ENCODE measurements at regions not wholly inside any gene's neighbourhood (a gene's known extent, or its start where the extent isn't known, plus 50 kb on each side); places are given as distances from the start of the nearest gene placed in this dataset.

- no peaks in the 10 kb centered on the region for H3K9me2 ChIP-seq (ENCODE audit: insufficient read depth)
- H3K9ac ChIP-seq (ENCODE audit: low read length): no peak overlapping the region
- H3K4me2 ChIP-seq (ENCODE audit: low read length): no peak overlapping the region
- no TSS peak for BruUV-seq (replicated peaks)
- H3K27me3 ChIP-seq (ENCODE audit: insufficient read depth, low read length): peaks cover 42% of the 10 kb centered on the region
- no peak overlapping the region for H3K4me3 ChIP-seq (replicated peaks in 1 of 2; ENCODE audit: low read depth in 1 of 2, low read length in 2 of 2)
- no peaks in the 10 kb centered on the region for H3K4me1 ChIP-seq (ENCODE audit: control insufficient read depth in 1 of 2, insufficient read depth in 2 of 2, low read length in 2 of 2)
- no peak for ATAC-seq
- RAD21 ChIA-PET (ENCODE audit: low non-redundant PET in 1 of 2, low total read pairs in 2 of 2, uncharacterized antibody in 2 of 2, unreplicated experiment in 2 of 2): no interaction called here
- TF ChIP-seq SRF (IDR thresholded peaks at IDR 0.05; ENCODE audit: low read depth) (no peak), ZFX (IDR thresholded peaks at IDR 0.05) (no peak), TCF7L2 (IDR thresholded peaks at IDR 0.05; ENCODE audit: borderline replicate concordance, extremely low read depth, insufficient read depth, insufficient read length) (no peak), CTCF (IDR thresholded peaks at IDR 0.05 in 2 of 3, conservative IDR thresholded peaks at IDR 0.05 in 1 of 3; ENCODE audit: borderline replicate concordance in 1 of 3, insufficient read depth in 1 of 3, low read depth in 2 of 3, low read length in 2 of 3) (no peak), JUND (IDR thresholded peaks at IDR 0.05) (no peak), ZBTB33 (IDR thresholded peaks at IDR 0.05; ENCODE audit: extremely low read depth, insufficient replicate concordance, low read length) (no peak), CBX3 (IDR thresholded peaks at IDR 0.05; ENCODE audit: low read depth) (no peak), REST (IDR thresholded peaks at IDR 0.05; ENCODE audit: low read depth) (no peak), YY1 (IDR thresholded peaks at IDR 0.05; ENCODE audit: extremely low read depth, insufficient replicate concordance, low read depth, low read length) (no peak), SP1 (IDR thresholded peaks at IDR 0.05; ENCODE audit: low read depth) (no peak), RAD21 (IDR thresholded peaks at IDR 0.05; ENCODE audit: low read depth) (no peak), ELF1 (IDR thresholded peaks at IDR 0.05; ENCODE audit: borderline replicate concordance, low read depth) (no peak), ZNF274 (IDR thresholded peaks at IDR 0.05; ENCODE audit: low read depth, low read length) (no peak), CEBPB (IDR thresholded peaks at IDR 0.05; ENCODE audit: low read depth) (no peak)
- no peaks in the 10 kb centered on the region for H4K20me1 ChIP-seq (ENCODE audit: insufficient read depth)
- CTCF ChIA-PET: no interaction called here
- POLR2A ChIA-PET: no interaction called here
- no peak overlapping the region for H2AFZ ChIP-seq (ENCODE audit: low read depth, low read length, poor library complexity, severe bottlenecking)
- H3K79me2 ChIP-seq (ENCODE audit: insufficient read depth, low read length): no peaks in the 10 kb centered on the region
- no peaks in the 10 kb centered on the region for H3K36me3 ChIP-seq (ENCODE audit: control insufficient read depth in 1 of 2, insufficient read depth in 2 of 2, low read length in 2 of 2)
- intact Hi-C loops (cut with micrococcal nuclease): no loop called here
- H3K27ac ChIP-seq (ENCODE audit: low read depth, low read length): no peak overlapping the region
- no peak for DNase-seq (ENCODE audit: low read depth, low spot score)
- H3K9me3 ChIP-seq (ENCODE audit: control insufficient read depth in 1 of 2, insufficient read depth in 1 of 2, low read depth in 1 of 2, low read length in 2 of 2): no peaks in the 10 kb centered on the region
These were observed 65.2 kb upstream of the MAL start for GRCh38 chr2:94960266-94960665.
